Panc1 (cell line): ENCODE measurements at regions not wholly inside any gene's neighbourhood (a gene's known extent, or its start where the extent isn't known, plus 50 kb on each side); places are given as distances from the start of the nearest gene placed in this dataset.

Experiments
- ATAC-seq: fragments of 200-7000 bp; cut with Tn5 transposase; 2 replicates; pipeline ENCODE4 v1.9.1; 2020; ENCODE audit warnings: mild to moderate bottlenecking, moderate library complexity
- BruUV-seq: library from RNA; stranded (reverse); fragments of 400-500 nt; replicated peaks from 2 replicates; lab custom pipeline; 2021; lab: Mats Ljungman, UMichigan
- CTCF ChIA-PET: fragments of 300-600 bp; sonication (Branson Sonifier 250); formaldehyde crosslinking; loops from one replicate; lab custom pipeline; 2022; ENCODE audit warnings: antibody characterized with exemption; lab: Charles Lee
- POLR2A ChIA-PET: fragments of 300-600 bp; sonication (Branson Sonifier 250); formaldehyde crosslinking; loops from one replicate; lab custom pipeline; 2022; ENCODE audit warnings: antibody characterized with exemption; lab: Charles Lee
- DNase-seq: peaks from one replicate; pipeline ENCODE4 v3.0.0-alpha.2; 2010; ENCODE audit warnings: low read depth, low spot score
- H3K27ac ChIP-seq: 2 replicates; pipeline ENCODE4 v1.5.1; 2011; ENCODE audit warnings: mild to moderate bottlenecking, low read length, inconsistent platforms
- H3K27me3 ChIP-seq: fragments of 200-500 bp; sonication (Bioruptor generic); 2 replicates; pipeline ENCODE4 v1.6.0; 2014; ENCODE audit warnings: low read length, inconsistent platforms; ENCODE audit not compliant: control insufficient read depth, insufficient read depth
- H3K36me3 ChIP-seq: fragments of 200-500 bp; sonication (Bioruptor generic); 2 replicates; pipeline ENCODE4 v1.5.1; 2014; ENCODE audit warnings: inconsistent platforms, mild to moderate bottlenecking, low read length, moderate library complexity; ENCODE audit not compliant: control insufficient read depth, insufficient read depth
- H3K4me1 ChIP-seq: 2 replicates; pipeline ENCODE4 v1.5.1; 2011; ENCODE audit warnings: inconsistent platforms, mild to moderate bottlenecking, low read length, moderate library complexity; ENCODE audit not compliant: control insufficient read depth, insufficient read depth
- H3K4me3 ChIP-seq, 2 experiments: 2 replicates each; pipeline ENCODE4 v1.5.1; 2011 to 2012; ENCODE audit warnings: low read depth in 2 of 2, low read length in 2 of 2, mild to moderate bottlenecking in 2 of 2, inconsistent platforms in 1 of 2, moderate library complexity in 1 of 2
- H3K9me3 ChIP-seq: fragments of 200-500 bp; sonication (Bioruptor generic); 2 replicates; pipeline ENCODE4 v1.5.1; 2014; ENCODE audit warnings: low read depth, mild to moderate bottlenecking, inconsistent platforms, low read length, moderate library complexity; ENCODE audit not compliant: control insufficient read depth, insufficient read depth
- POLR2AphosphoS5 ChIP-seq: IDR thresholded peaks from 2 replicates; pipeline ENCODE4 v1.6.1; 2012; ENCODE audit warnings: mild to moderate bottlenecking, low read depth, low read length, moderate library complexity
- SIN3A ChIP-seq: IDR thresholded peaks from 2 replicates; pipeline ENCODE4 v1.6.1; 2012; ENCODE audit warnings: low read depth, mild to moderate bottlenecking, low read length, moderate library complexity, borderline replicate concordance; ENCODE audit not compliant: insufficient read depth
- TCF7L2 ChIP-seq: IDR thresholded peaks from 2 replicates; pipeline ENCODE4 v1.6.1; 2011; ENCODE audit warnings: mild to moderate bottlenecking, low read depth, low read length, inconsistent platforms
- in situ Hi-C: cut with HindIII; loops from 2 replicates; pipeline ENCODE4 v1.10.0; 2016; ENCODE audit warnings: low sequenced_read_pairs, low pct_unique_long_range_greater_than_20kb
- intact Hi-C: fragments of 100-400 bp; cut with micrococcal nuclease; formaldehyde crosslinking; loops from one replicate; pipeline ENCODE4 v1.10.0; 2022; ENCODE audit not compliant: unreplicated experiment
- TF ChIP-seq, protein P1 (sequence below): fragments of 450-650 bp; IDR thresholded peaks from 2 replicates; pipeline ENCODE4 v1.5.1; 2017; ENCODE audit warnings: mild to moderate bottlenecking
- TF ChIP-seq, protein P2 (sequence below), 2 experiments: IDR thresholded peaks; 2 replicates each; pipeline ENCODE4 v1.6.1; 2011 to 2012; ENCODE audit warnings: low read depth in 2 of 2, control low read depth in 1 of 2, low read length in 1 of 2, mild to moderate bottlenecking in 1 of 2, moderate library complexity in 1 of 2; ENCODE audit not compliant: insufficient read depth in 1 of 2

DNA sequence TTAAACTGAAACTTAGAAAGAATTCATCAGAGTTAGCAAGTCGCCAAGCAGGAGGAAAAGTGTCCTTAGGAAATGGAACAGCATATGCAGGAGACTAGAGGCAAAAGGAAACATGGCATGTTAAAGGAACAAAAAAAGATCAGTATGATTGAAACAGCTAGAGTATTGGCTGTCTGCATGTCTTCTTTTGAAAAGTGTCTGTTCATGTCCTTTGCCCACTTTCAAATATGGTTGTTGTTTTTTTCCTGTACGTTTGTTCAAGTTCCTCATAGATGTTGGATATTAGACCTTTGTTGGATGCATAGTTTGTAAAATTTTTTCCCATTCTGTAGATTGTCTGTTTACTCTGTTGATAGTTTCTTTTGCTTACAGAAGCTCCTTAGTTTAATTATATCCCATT, 161.6 kb downstream of the NR4A2 start:
- H3K4me3 ChIP-seq = no peak overlapping the region
- H3K4me1 ChIP-seq = no peaks in the 10 kb centered on the region
- BruUV-seq = no TSS peak
- TF ChIP-seq SIN3A (no peak), TCF7L2 (no peak), POLR2AphosphoS5 (no peak)
- TF ChIP-seq, protein P1, sequence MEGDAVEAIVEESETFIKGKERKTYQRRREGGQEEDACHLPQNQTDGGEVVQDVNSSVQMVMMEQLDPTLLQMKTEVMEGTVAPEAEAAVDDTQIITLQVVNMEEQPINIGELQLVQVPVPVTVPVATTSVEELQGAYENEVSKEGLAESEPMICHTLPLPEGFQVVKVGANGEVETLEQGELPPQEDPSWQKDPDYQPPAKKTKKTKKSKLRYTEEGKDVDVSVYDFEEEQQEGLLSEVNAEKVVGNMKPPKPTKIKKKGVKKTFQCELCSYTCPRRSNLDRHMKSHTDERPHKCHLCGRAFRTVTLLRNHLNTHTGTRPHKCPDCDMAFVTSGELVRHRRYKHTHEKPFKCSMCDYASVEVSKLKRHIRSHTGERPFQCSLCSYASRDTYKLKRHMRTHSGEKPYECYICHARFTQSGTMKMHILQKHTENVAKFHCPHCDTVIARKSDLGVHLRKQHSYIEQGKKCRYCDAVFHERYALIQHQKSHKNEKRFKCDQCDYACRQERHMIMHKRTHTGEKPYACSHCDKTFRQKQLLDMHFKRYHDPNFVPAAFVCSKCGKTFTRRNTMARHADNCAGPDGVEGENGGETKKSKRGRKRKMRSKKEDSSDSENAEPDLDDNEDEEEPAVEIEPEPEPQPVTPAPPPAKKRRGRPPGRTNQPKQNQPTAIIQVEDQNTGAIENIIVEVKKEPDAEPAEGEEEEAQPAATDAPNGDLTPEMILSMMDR = no peak
- TF ChIP-seq, protein P2, sequence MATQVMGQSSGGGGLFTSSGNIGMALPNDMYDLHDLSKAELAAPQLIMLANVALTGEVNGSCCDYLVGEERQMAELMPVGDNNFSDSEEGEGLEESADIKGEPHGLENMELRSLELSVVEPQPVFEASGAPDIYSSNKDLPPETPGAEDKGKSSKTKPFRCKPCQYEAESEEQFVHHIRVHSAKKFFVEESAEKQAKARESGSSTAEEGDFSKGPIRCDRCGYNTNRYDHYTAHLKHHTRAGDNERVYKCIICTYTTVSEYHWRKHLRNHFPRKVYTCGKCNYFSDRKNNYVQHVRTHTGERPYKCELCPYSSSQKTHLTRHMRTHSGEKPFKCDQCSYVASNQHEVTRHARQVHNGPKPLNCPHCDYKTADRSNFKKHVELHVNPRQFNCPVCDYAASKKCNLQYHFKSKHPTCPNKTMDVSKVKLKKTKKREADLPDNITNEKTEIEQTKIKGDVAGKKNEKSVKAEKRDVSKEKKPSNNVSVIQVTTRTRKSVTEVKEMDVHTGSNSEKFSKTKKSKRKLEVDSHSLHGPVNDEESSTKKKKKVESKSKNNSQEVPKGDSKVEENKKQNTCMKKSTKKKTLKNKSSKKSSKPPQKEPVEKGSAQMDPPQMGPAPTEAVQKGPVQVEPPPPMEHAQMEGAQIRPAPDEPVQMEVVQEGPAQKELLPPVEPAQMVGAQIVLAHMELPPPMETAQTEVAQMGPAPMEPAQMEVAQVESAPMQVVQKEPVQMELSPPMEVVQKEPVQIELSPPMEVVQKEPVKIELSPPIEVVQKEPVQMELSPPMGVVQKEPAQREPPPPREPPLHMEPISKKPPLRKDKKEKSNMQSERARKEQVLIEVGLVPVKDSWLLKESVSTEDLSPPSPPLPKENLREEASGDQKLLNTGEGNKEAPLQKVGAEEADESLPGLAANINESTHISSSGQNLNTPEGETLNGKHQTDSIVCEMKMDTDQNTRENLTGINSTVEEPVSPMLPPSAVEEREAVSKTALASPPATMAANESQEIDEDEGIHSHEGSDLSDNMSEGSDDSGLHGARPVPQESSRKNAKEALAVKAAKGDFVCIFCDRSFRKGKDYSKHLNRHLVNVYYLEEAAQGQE (IDR thresholded peaks at IDR 0.05; ENCODE audit: insufficient read depth in 1 of 2, low read depth in 2 of 2, low read length in 1 of 2) = no peak
- in situ Hi-C loops (no loop called here), intact Hi-C loops (no loop called here)
- no peaks in the 10 kb centered on the region for H3K36me3 ChIP-seq
- H3K27me3 ChIP-seq = no peaks in the 10 kb centered on the region
- H3K9me3 ChIP-seq = no peaks in the 10 kb centered on the region
- no peak for DNase-seq
- no peak for ATAC-seq
- H3K27ac ChIP-seq = no peak overlapping the region
- CTCF ChIA-PET = no interaction called here
- POLR2A ChIA-PET = no interaction called here

DNA sequence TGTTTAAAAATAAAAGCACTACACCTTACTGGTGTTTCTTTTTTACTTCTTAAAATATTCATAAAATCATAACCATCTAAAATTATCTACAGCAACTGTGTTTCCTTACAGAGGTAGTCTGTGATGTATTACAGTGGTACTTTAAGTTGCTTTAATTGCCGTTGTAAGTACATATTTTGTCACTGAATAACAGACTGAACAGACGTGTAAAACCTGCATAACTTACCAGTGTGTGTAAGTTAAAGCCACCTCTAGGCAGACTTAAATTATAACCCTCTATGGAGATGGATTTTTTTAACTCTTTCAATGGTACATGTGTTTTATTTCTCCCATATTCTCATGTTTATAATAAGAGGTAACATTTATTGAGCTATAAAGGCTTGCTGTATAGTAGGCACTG, 166.8 kb downstream of the NR4A2 start:
- H3K36me3 ChIP-seq = no peaks in the 10 kb centered on the region
- no peaks in the 10 kb centered on the region for H3K4me1 ChIP-seq
- no peaks in the 10 kb centered on the region for H3K9me3 ChIP-seq
- in situ Hi-C loops (no loop called here), intact Hi-C loops (no loop called here)
- H3K4me3 ChIP-seq = no peak overlapping the region
- H3K27me3 ChIP-seq = no peaks in the 10 kb centered on the region
- ATAC-seq = no peak
- DNase-seq = no peak
- POLR2A ChIA-PET = no interaction called here
- BruUV-seq = no TSS peak
- TF ChIP-seq, protein P1 = no peak
- TF ChIP-seq POLR2AphosphoS5 = no peak
- CTCF ChIA-PET = no interaction called here
- H3K27ac ChIP-seq = no peak overlapping the region
